Karpas-422 (cell line): ENCODE measurements at regions not wholly inside any gene's neighbourhood (a gene's known extent, or its start where the extent isn't known, plus 50 kb on each side); places are given as distances from the start of the nearest gene placed in this dataset.

Experiments used
- DNase-seq: peaks from one replicate; pipeline ENCODE4 v3.0.0-alpha.2; 2015
- H2AFZ ChIP-seq: fragments of 200-600 bp; sonication (generic); 2 replicates; pipeline ENCODE4 v1.6.1; 2014; ENCODE audit warnings: antibody characterized with exemption, low read length, mixed read lengths
- H3K27ac ChIP-seq: fragments of 200-600 bp; sonication (generic); 2 replicates; pipeline ENCODE4 v1.5.1; 2014; ENCODE audit warnings: mild to moderate bottlenecking, low read length, moderate library complexity
- H3K27me3 ChIP-seq: fragments of 200-600 bp; sonication (generic); 2 replicates; pipeline ENCODE4 v1.6.1; 2014; ENCODE audit warnings: low read length, mixed read lengths
- H3K36me3 ChIP-seq: fragments of 200-600 bp; sonication (generic); 2 replicates; pipeline ENCODE4 v1.6.1; 2014; ENCODE audit warnings: low read length, mixed read lengths; ENCODE audit not compliant: insufficient read depth
- H3K4me1 ChIP-seq: fragments of 200-600 bp; sonication (generic); 2 replicates; pipeline ENCODE4 v1.6.1; 2014; ENCODE audit warnings: mild to moderate bottlenecking, low read length, mixed read lengths
- H3K4me2 ChIP-seq: fragments of 200-600 bp; sonication (generic); 2 replicates; pipeline ENCODE4 v1.6.1; 2014; ENCODE audit warnings: low read length, low read depth, mild to moderate bottlenecking; ENCODE audit not compliant: poor library complexity, severe bottlenecking
- H3K4me3 ChIP-seq: fragments of 200-600 bp; sonication (generic); 2 replicates; pipeline ENCODE4 v1.5.1; 2014; ENCODE audit warnings: mild to moderate bottlenecking, antibody characterized with exemption, low read length, mixed read lengths
- H3K79me2 ChIP-seq: fragments of 200-600 bp; sonication (generic); 2 replicates; pipeline ENCODE4 v1.6.1; 2014; ENCODE audit warnings: mild to moderate bottlenecking, low read length, mixed read lengths
- H3K9ac ChIP-seq: fragments of 200-600 bp; sonication (generic); 2 replicates; pipeline ENCODE4 v1.6.0; 2014; ENCODE audit warnings: low read length
- H3K9me2 ChIP-seq: fragments of 200-600 bp; sonication (generic), shearing (Covaris generic); replicated peaks from 2 replicates; pipeline ENCODE4 v1.6.0; 2014; ENCODE audit warnings: mild to moderate bottlenecking, low read length, moderate library complexity; ENCODE audit not compliant: insufficient read depth
- H3K9me3 ChIP-seq: fragments of 300-700, 200-600 bp; sonication (generic); 2 replicates; pipeline ENCODE4 v1.6.1; 2014; ENCODE audit warnings: low read length, mixed read lengths
- H4K20me1 ChIP-seq: fragments of 200-600 bp; sonication (generic); 2 replicates; pipeline ENCODE4 v1.6.1; 2014; ENCODE audit warnings: mild to moderate bottlenecking, antibody characterized with exemption, low read length, low read depth; ENCODE audit not compliant: insufficient read depth

- peak; percentile 87 for DNase-seq
- Histone ChIP-seq H3K9me3 (peaks cover 22% of the 10 kb centered on the region), H3K4me2 (no peak overlapping the region), H3K9me2 (no peaks in the 10 kb centered on the region), H2AFZ (no peak overlapping the region), H3K27ac (no peak overlapping the region), H3K4me1 (no peaks in the 10 kb centered on the region), H3K36me3 (no peaks in the 10 kb centered on the region), H3K9ac (no peak overlapping the region), H3K4me3 (no peak overlapping the region), H4K20me1 (no peaks in the 10 kb centered on the region), H3K79me2 (no peaks in the 10 kb centered on the region), H3K27me3 (no peaks in the 10 kb centered on the region)
These were observed 503.5 kb downstream of the LRFN5 start for GRCh38 chr14:42110167-42110566.

GRCh38 chr14:42095155-42095554 lies 488.5 kb downstream of the LRFN5 start:
- peak overlapping the region; percentile 60 for H2AFZ ChIP-seq
- no peaks in the 10 kb centered on the region for H3K27me3 ChIP-seq
- no peaks in the 10 kb centered on the region for H3K36me3 ChIP-seq
- H3K27ac ChIP-seq: no peak overlapping the region
- H3K9me3 ChIP-seq: no peaks in the 10 kb centered on the region
- H3K79me2 ChIP-seq: no peaks in the 10 kb centered on the region
- no peak overlapping the region for H3K4me3 ChIP-seq
- H3K4me2 ChIP-seq: no peak overlapping the region
- DNase-seq: no peak
- H4K20me1 ChIP-seq: no peaks in the 10 kb centered on the region
- H3K9ac ChIP-seq: no peak overlapping the region
- no peaks in the 10 kb centered on the region for H3K9me2 ChIP-seq
- no peaks in the 10 kb centered on the region for H3K4me1 ChIP-seq

GRCh38 chr14:42090122-42090521 lies 483.4 kb downstream of the LRFN5 start:
- H3K27ac ChIP-seq: no peak overlapping the region
- no peak overlapping the region for H3K4me2 ChIP-seq
- H3K27me3 ChIP-seq: no peaks in the 10 kb centered on the region
- H4K20me1 ChIP-seq: no peaks in the 10 kb centered on the region
- no peaks in the 10 kb centered on the region for H3K36me3 ChIP-seq
- H3K4me1 ChIP-seq: no peaks in the 10 kb centered on the region
- no peak overlapping the region; the same call in 1 of the 2 replicates for H2AFZ ChIP-seq
- no peak overlapping the region for H3K4me3 ChIP-seq
- no peak overlapping the region for H3K9ac ChIP-seq
- no peaks in the 10 kb centered on the region for H3K9me2 ChIP-seq
- no peak for DNase-seq
- no peaks in the 10 kb centered on the region for H3K79me2 ChIP-seq
- H3K9me3 ChIP-seq: 0 out of 2 replicates have a peak, but pooled peaks cover 4% of the 10 kb centered on the region

- H3K27ac ChIP-seq: no peak overlapping the region
- no peak for DNase-seq
- H3K4me3 ChIP-seq: no peak overlapping the region
- no peaks in the 10 kb centered on the region for H3K36me3 ChIP-seq
- no peaks in the 10 kb centered on the region for H3K9me2 ChIP-seq
- H3K79me2 ChIP-seq: no peaks in the 10 kb centered on the region
- H3K27me3 ChIP-seq: no peaks in the 10 kb centered on the region
- no peak overlapping the region for H3K9ac ChIP-seq
- no peaks in the 10 kb centered on the region for H4K20me1 ChIP-seq
- no peak overlapping the region for H3K4me2 ChIP-seq
- no peaks in the 10 kb centered on the region for H3K4me1 ChIP-seq
- H3K9me3 ChIP-seq: no peaks in the 10 kb centered on the region
- no peak overlapping the region for H2AFZ ChIP-seq
These were observed 473.2 kb downstream of the LRFN5 start for GRCh38 chr14:42079911-42080310.

GRCh38 chr14:42078345-42078744 lies 471.7 kb downstream of the LRFN5 start:
- Histone ChIP-seq H3K9me3 (no peaks in the 10 kb centered on the region), H2AFZ (peak overlapping the region; percentile 29), H3K27ac (no peak overlapping the region), H3K4me3 (no peak overlapping the region), H3K9ac (no peak overlapping the region), H4K20me1 (no peaks in the 10 kb centered on the region), H3K4me1 (no peaks in the 10 kb centered on the region), H3K79me2 (no peaks in the 10 kb centered on the region), H3K4me2 (no peak overlapping the region), H3K27me3 (no peaks in the 10 kb centered on the region), H3K9me2 (no peaks in the 10 kb centered on the region), H3K36me3 (no peaks in the 10 kb centered on the region)
- no peak for DNase-seq

GRCh38 chr14:42070031-42070430 lies 463.4 kb downstream of the LRFN5 start:
- Histone ChIP-seq H3K9me3 (no peaks in the 10 kb centered on the region), H3K4me2 (no peak overlapping the region), H3K9me2 (no peaks in the 10 kb centered on the region), H3K4me3 (no peak overlapping the region), H3K27ac (no peak overlapping the region), H3K36me3 (no peaks in the 10 kb centered on the region), H3K79me2 (no peaks in the 10 kb centered on the region), H4K20me1 (no peaks in the 10 kb centered on the region), H3K9ac (no peak overlapping the region), H2AFZ (no peak overlapping the region), H3K27me3 (no peaks in the 10 kb centered on the region), H3K4me1 (no peaks in the 10 kb centered on the region)
- no peak for DNase-seq

GRCh38 chr14:42057111-42057510 lies 450.4 kb downstream of the LRFN5 start:
- no peak overlapping the region for H3K9ac ChIP-seq
- H3K79me2 ChIP-seq: no peaks in the 10 kb centered on the region
- no peak for DNase-seq
- no peaks in the 10 kb centered on the region for H3K9me2 ChIP-seq
- no peaks in the 10 kb centered on the region for H3K9me3 ChIP-seq
- H3K27ac ChIP-seq: no peak overlapping the region
- H3K4me1 ChIP-seq: no peaks in the 10 kb centered on the region
- H3K4me3 ChIP-seq: no peak overlapping the region
- peak overlapping the region; percentile 94 for H2AFZ ChIP-seq
- no peak overlapping the region for H3K4me2 ChIP-seq
- H3K36me3 ChIP-seq: no peaks in the 10 kb centered on the region
- no peaks in the 10 kb centered on the region for H3K27me3 ChIP-seq
- H4K20me1 ChIP-seq: no peaks in the 10 kb centered on the region

GRCh38 chr14:42047421-42048055 lies 440.9 kb downstream of the LRFN5 start:
- peaks cover 3% of the 10 kb centered on the region; the same call in 1 of the 2 replicates for H3K4me1 ChIP-seq
- H3K4me2 ChIP-seq: no peak overlapping the region
- no peaks in the 10 kb centered on the region for H3K9me3 ChIP-seq
- H3K4me3 ChIP-seq: no peak overlapping the region
- H3K79me2 ChIP-seq: no peaks in the 10 kb centered on the region
- no peaks in the 10 kb centered on the region for H4K20me1 ChIP-seq
- peak overlapping the region; percentile 91 for H2AFZ ChIP-seq
- no peak overlapping the region for H3K9ac ChIP-seq
- no peaks in the 10 kb centered on the region for H3K9me2 ChIP-seq
- DNase-seq: no peak
- no peaks in the 10 kb centered on the region for H3K27me3 ChIP-seq
- H3K36me3 ChIP-seq: no peaks in the 10 kb centered on the region
- no peak overlapping the region for H3K27ac ChIP-seq
